ENCODE measurements at regions not wholly inside any gene's neighbourhood (a gene's known extent, or its start where the extent isn't known, plus 50 kb on each side); places are given as distances from the start of the nearest gene placed in this dataset.

- H3K4me1 Mint-ChIP-seq = no peaks in the 10 kb centered on the region
- CTCF ChIA-PET = no interaction called here
- DNase-seq = no peak
- H3K36me3 Mint-ChIP-seq (ENCODE audit: low read depth) = no peaks in the 10 kb centered on the region
- no peaks in the 10 kb centered on the region for H3K9me3 Mint-ChIP-seq
- no peak overlapping the region for H3K4me3 Mint-ChIP-seq
- H3K27me3 Mint-ChIP-seq = no peaks in the 10 kb centered on the region
- no peak overlapping the region for H3K27ac Mint-ChIP-seq
- POLR2A ChIA-PET = no interaction called here
Measured at GRCh38 chr7:113717739-113718138, 201.1 kb downstream of the PPP1R3A start.

DNA sequence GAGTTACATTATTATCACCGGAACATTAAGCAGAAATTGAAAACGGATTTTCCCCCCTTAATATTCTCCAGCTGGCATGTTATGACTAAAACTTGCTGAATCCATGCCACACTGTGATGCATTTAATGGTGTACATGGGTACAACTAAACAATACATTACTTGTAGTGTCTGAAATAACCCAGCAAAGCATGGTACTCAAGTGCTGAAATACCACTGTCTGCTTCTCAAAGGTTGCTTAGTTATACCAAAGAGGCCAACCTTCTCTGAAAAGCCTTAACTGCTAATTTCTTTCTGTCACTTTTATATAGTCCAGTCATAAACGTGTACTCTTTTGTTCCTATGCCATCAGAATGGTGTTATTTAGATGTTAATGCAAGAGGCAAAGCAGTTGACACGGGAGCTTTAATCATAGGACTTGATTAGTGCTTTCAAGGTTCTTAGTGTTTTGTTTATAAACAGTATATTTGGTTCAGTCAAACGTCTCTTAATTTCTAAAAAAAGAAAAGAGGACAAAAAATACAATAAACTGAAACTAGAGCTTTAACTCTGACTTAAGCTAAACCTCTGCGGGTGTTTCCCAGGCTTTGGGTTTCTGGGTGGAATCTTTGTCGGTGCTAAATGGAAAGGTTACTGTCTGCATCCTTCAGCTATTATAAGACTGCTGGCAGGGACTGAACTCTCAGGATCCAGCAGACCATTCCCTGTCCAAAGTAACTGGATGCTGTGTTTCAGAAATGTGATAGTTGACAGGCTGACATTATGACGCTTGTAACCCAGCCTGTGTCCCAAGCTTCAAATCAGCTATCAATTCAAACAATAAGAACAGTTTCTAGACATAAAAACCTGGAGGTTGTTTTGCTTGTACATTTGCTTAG is 202.6 kb downstream of the PPP1R3A start:
- POLR2A ChIA-PET = no interaction called here
- Mint-ChIP-seq H3K4me3 (no peak overlapping the region), H3K4me1 (no peaks in the 10 kb centered on the region), H3K9me3 (no peaks in the 10 kb centered on the region), H3K36me3 (ENCODE audit: low read depth) (no peaks in the 10 kb centered on the region), H3K27ac (no peak overlapping the region), H3K27me3 (no peaks in the 10 kb centered on the region)
- DNase-seq = no peak
- CTCF ChIA-PET = no interaction called here

- Mint-ChIP-seq H3K4me3 (no peak overlapping the region), H3K27me3 (no peaks in the 10 kb centered on the region), H3K27ac (no peak overlapping the region), H3K36me3 (ENCODE audit: low read depth) (no peaks in the 10 kb centered on the region), H3K4me1 (no peaks in the 10 kb centered on the region), H3K9me3 (no peaks in the 10 kb centered on the region)
- ChIA-PET POLR2A (no interaction called here), CTCF (no interaction called here)
- DNase-seq = no peak
Measured at GRCh38 chr7:113715262-113715661, 203.5 kb downstream of the PPP1R3A start.

GRCh38 chr7:113710310-113711096 is 208.3 kb downstream of the PPP1R3A start:
- ChIA-PET CTCF (interaction anchor here (0.8 to 2.0 kb wide), 5 partner anchors 9 to 101 kb away, joined by 3 to 8 read pairs (median 3); no protein-coding TSS in a partner anchor), POLR2A (no interaction called here)
- Mint-ChIP-seq H3K4me1 (no peaks in the 10 kb centered on the region), H3K27ac (no peak overlapping the region), H3K9me3 (no peaks in the 10 kb centered on the region), H3K4me3 (no peak overlapping the region), H3K27me3 (no peaks in the 10 kb centered on the region), H3K36me3 (ENCODE audit: low read depth) (no peaks in the 10 kb centered on the region)
- DNase-seq = peak; percentile 22

GRCh38 chr7:113705439-113705838 is 213.4 kb downstream of the PPP1R3A start:
- Mint-ChIP-seq H3K27me3 (no peaks in the 10 kb centered on the region), H3K9me3 (no peaks in the 10 kb centered on the region), H3K27ac (no peak overlapping the region), H3K4me1 (no peaks in the 10 kb centered on the region), H3K36me3 (ENCODE audit: low read depth) (no peaks in the 10 kb centered on the region), H3K4me3 (no peak overlapping the region)
- POLR2A ChIA-PET = no interaction called here
- CTCF ChIA-PET = no interaction called here
- no peak for DNase-seq

- no peaks in the 10 kb centered on the region for H3K36me3 Mint-ChIP-seq (ENCODE audit: low read depth)
- CTCF ChIA-PET = interaction anchor here (2.2 kb wide), 1 partner anchor 12 kb away, joined by 8 read pairs; no protein-coding TSS in a partner anchor
- H3K4me3 Mint-ChIP-seq = no peak overlapping the region
- H3K9me3 Mint-ChIP-seq = no peaks in the 10 kb centered on the region
- no peak overlapping the region for H3K27ac Mint-ChIP-seq
- H3K27me3 Mint-ChIP-seq = no peaks in the 10 kb centered on the region
- POLR2A ChIA-PET = no interaction called here
- no peaks in the 10 kb centered on the region for H3K4me1 Mint-ChIP-seq
- DNase-seq = no peak
Measured at GRCh38 chr7:113698556-113699220, 220.1 kb downstream of the PPP1R3A start.

DNA sequence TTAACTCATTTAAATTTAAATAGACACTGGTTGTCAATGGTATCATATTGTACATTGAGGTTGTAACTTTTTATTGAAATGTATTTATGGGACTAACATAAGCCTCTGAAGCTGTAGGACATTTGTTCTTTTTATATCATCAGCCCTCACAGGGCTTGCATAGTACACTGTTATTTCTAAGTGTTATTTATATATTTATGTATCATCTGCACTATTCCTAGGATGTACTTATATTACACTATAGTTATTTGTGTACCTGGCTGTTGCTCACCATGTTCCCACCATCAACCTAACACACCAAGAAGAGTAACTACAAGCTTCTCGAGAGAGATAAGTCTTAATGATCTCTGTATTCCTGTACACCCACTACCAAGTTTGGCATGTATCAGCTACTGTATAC is 224.7 kb downstream of the PPP1R3A start:
- Mint-ChIP-seq H3K27me3 (no peaks in the 10 kb centered on the region), H3K9me3 (no peaks in the 10 kb centered on the region), H3K4me3 (no peak overlapping the region), H3K36me3 (ENCODE audit: low read depth) (no peaks in the 10 kb centered on the region), H3K4me1 (no peaks in the 10 kb centered on the region), H3K27ac (no peak overlapping the region)
- CTCF ChIA-PET = no interaction called here
- POLR2A ChIA-PET = no interaction called here
- no peak for DNase-seq

GRCh38 chr7:113684165-113684564 is 234.6 kb downstream of the PPP1R3A start:
- Mint-ChIP-seq H3K9me3 (no peaks in the 10 kb centered on the region), H3K4me1 (no peaks in the 10 kb centered on the region), H3K27ac (no peak overlapping the region)

GRCh38 chr7:113677811-113678210 is 241.0 kb downstream of the PPP1R3A start:
- H3K36me3 Mint-ChIP-seq (ENCODE audit: low read depth) = no peaks in the 10 kb centered on the region
- DNase-seq = no peak
- H3K27me3 Mint-ChIP-seq = no peaks in the 10 kb centered on the region
- H3K4me1 Mint-ChIP-seq = no peaks in the 10 kb centered on the region
- no peaks in the 10 kb centered on the region for H3K9me3 Mint-ChIP-seq
- CTCF ChIA-PET = no interaction called here
- H3K27ac Mint-ChIP-seq = no peak overlapping the region
- H3K4me3 Mint-ChIP-seq = no peak overlapping the region
- POLR2A ChIA-PET = no interaction called here

More at GRCh38 chr7:113684165-113684564, 234.6 kb downstream of the PPP1R3A start:
- Mint-ChIP-seq H3K4me3 (no peak overlapping the region), H3K27me3 (no peaks in the 10 kb centered on the region), H3K36me3 (ENCODE audit: low read depth) (no peaks in the 10 kb centered on the region)
- POLR2A ChIA-PET = no interaction called here
- no peak for DNase-seq
- CTCF ChIA-PET = no interaction called here

DNA sequence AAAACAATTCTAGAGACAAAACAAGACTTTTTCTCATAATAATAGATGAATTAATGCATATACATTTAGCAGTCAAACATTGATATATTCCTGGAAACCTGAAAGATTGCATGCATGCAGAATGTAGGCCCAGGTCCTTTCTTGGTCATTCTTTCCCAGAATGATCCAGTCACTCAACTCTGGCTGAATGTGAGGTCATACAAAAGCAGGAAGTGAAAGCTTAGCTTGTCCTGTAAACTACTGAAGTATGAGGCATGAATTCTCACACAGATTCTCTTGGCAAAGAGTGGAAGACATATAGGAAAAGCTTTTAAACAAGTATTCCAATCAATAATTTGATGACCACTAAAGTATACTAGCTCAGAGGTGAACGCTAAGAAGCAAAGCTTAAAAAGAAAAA is 253.9 kb downstream of the PPP1R3A start:
- Mint-ChIP-seq H3K27me3 (no peaks in the 10 kb centered on the region), H3K36me3 (ENCODE audit: low read depth) (no peaks in the 10 kb centered on the region), H3K9me3 (no peaks in the 10 kb centered on the region), H3K27ac (no peak overlapping the region), H3K4me3 (no peak overlapping the region), H3K4me1 (no peaks in the 10 kb centered on the region)
- DNase-seq = no peak
- ChIA-PET POLR2A (no interaction called here), CTCF (no interaction called here)

GRCh38 chr7:113659416-113659815 is 259.4 kb downstream of the PPP1R3A start:
- Mint-ChIP-seq H3K4me1 (no peaks in the 10 kb centered on the region), H3K36me3 (ENCODE audit: low read depth) (no peaks in the 10 kb centered on the region), H3K4me3 (no peak overlapping the region), H3K9me3 (no peaks in the 10 kb centered on the region), H3K27ac (no peak overlapping the region), H3K27me3 (no peaks in the 10 kb centered on the region)
- ChIA-PET POLR2A (no interaction called here), CTCF (no interaction called here)
- DNase-seq = no peak

DNA sequence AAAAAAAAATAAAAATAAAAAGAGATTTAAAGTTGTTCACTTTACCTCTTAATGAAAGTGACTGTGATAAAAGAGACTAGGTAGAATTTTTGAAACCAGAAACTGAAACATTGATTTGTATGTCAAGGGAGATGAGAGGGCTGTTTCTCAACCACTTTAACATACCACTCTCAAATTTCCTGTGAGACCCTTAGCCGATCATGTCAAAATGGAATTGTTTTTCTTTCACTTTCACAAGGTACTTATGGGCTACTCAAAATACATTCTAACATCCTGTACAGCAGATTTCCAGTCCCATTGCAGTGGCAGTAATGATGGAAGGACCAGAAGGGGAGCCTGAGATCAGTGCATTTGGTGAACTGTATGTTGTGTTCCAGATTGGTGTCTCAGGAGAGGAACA is 261.2 kb downstream of the PPP1R3A start:
- ChIA-PET POLR2A (no interaction called here), CTCF (no interaction called here)
- no peak overlapping the region for H3K4me3 Mint-ChIP-seq
- H3K27ac Mint-ChIP-seq = no peak overlapping the region
- no peaks in the 10 kb centered on the region for H3K4me1 Mint-ChIP-seq
- no peaks in the 10 kb centered on the region for H3K9me3 Mint-ChIP-seq
- no peaks in the 10 kb centered on the region for H3K27me3 Mint-ChIP-seq
- no peaks in the 10 kb centered on the region for H3K36me3 Mint-ChIP-seq (ENCODE audit: low read depth)
- no peak for DNase-seq

GRCh38 chr7:113652501-113652900 is 266.3 kb downstream of the PPP1R3A start:
- no peak for DNase-seq
- Mint-ChIP-seq H3K36me3 (ENCODE audit: low read depth) (no peaks in the 10 kb centered on the region), H3K27me3 (no peaks in the 10 kb centered on the region), H3K4me1 (no peaks in the 10 kb centered on the region), H3K27ac (no peak overlapping the region), H3K4me3 (no peak overlapping the region), H3K9me3 (no peaks in the 10 kb centered on the region)
- ChIA-PET CTCF (no interaction called here), POLR2A (no interaction called here)
